Skeletal muscle tissue (tissue), 3 donors: ENCODE measurements at regions not wholly inside any gene's neighbourhood (a gene's known extent, or its start where the extent isn't known, plus 50 kb on each side); places are given as distances from the start of the nearest gene placed in this dataset.
"Not testable (repeated sequence)": the region's sequence is repeated elsewhere in the genome, so short reads cannot be mapped to it uniquely, and the experiment has no call there.

Experiments
- H3K27ac ChIP-seq: one replicate; pipeline ENCODE4 v1.7.0; 2013; ENCODE audit warnings: mild to moderate bottlenecking, low read depth, low read length, inconsistent platforms
- H3K27me3 ChIP-seq, 3 donors: one replicate each; pipeline ENCODE4 v1.7.0; 2013; ENCODE audit warnings: low read length in 3 of 3; ENCODE audit not compliant: control insufficient read depth in 3 of 3, insufficient read depth in 3 of 3
- H3K36me3 ChIP-seq, 3 donors: one replicate each; pipeline ENCODE4 v1.7.0; 2013; ENCODE audit warnings: low read length in 3 of 3; ENCODE audit not compliant: control insufficient read depth in 3 of 3, insufficient read depth in 3 of 3
- H3K4me1 ChIP-seq, 3 donors: one replicate each; pipeline ENCODE4 v1.7.0; 2013; ENCODE audit warnings: low read length in 3 of 3, mild to moderate bottlenecking in 3 of 3; ENCODE audit not compliant: control insufficient read depth in 3 of 3, insufficient read depth in 3 of 3
- H3K4me3 ChIP-seq, 3 donors: one replicate each; pipeline ENCODE4 v1.7.0; 2013; ENCODE audit warnings: low read length in 3 of 3
- H3K9ac ChIP-seq, 3 donors: one replicate each; pipeline ENCODE4 v1.7.0; 2013; ENCODE audit warnings: low read length in 3 of 3, mild to moderate bottlenecking in 3 of 3, moderate library complexity in 2 of 3, low read depth in 1 of 3
- H3K9me3 ChIP-seq, 3 donors: one replicate each; pipeline ENCODE4 v1.7.0; 2013; ENCODE audit warnings: low read length in 3 of 3; ENCODE audit not compliant: control insufficient read depth in 3 of 3
- donor health status: Osteomylitis.

DNA sequence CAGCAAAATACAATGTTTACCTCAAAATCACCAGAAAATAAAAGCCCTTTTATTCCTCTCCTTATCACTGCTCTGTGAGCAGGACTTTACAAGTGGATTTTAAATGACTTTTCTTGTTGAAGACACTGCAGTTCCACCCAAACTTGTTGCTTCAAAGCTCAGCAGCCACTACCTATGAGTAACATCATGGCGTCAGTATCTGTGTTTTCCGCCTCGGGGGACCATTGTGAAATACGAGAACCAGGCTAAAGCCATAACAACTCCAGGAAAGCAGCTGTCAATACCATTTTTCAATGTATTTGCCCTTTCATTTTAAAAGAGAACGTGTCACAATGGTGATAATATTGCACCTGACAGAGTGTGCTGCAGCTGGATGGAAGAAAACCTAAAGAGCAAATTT, 284.0 kb upstream of the RNF32 start:
- no peaks in the 10 kb centered on the region for H3K9me3 ChIP-seq
- H3K36me3 ChIP-seq = no peaks in the 10 kb centered on the region
- H3K4me3 ChIP-seq = no peak overlapping the region
- H3K9ac ChIP-seq = no peak overlapping the region
- no peaks in the 10 kb centered on the region for H3K27me3 ChIP-seq
- no peak overlapping the region for H3K27ac ChIP-seq
- no peaks in the 10 kb centered on the region for H3K4me1 ChIP-seq

DNA sequence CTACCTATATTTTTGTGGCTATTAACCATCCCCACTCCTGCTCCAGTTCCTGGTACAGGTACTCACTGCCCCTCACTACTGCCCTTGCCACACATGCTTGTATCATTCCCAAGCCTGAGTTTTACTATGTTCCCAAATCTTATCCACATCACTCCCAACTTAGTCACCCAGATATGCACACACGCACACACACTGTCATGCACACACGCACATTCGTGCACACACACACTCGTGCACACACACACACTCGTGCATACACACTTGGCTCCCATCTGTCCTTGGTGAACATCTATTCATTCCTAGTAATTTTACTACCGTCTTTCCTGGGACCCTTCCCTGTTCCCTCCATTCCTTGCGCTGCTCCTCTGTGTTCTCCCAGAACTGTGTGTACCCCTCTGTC, 287.2 kb upstream of the RNF32 start:
- Histone ChIP-seq H3K9ac (no peak overlapping the region), H3K36me3 (no peaks in the 10 kb centered on the region), H3K4me1 (no peaks in the 10 kb centered on the region), H3K27me3 (no peaks in the 10 kb centered on the region), H3K27ac (no peak overlapping the region), H3K9me3 (no peaks in the 10 kb centered on the region), H3K4me3 (no peak overlapping the region)

DNA sequence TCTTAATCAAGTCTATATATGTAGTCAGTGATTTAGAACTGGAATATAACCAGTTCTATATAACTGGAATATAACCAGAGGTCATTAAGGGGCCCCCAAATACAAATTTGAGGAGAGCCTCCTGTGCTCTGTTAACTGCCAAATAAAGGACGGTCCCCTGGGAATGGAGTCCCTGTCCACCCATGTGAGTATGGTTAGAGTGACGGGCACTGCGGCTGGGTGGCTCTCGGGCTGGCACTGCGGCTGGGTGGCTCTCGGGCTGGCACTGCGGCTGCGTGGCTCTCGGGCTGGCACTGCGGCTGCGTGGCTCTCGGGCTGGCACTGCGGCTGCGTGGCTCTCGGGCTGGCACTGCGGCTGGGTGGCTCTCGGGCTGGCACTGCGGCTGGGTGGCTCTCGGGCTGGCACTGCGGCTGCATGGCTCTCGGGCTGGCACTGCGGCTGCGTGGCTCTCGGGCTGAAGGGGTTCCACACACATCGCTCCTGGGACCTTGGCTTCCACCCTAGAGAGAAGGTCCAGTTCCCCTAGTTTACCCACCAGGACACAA, 292.8 kb upstream of the RNF32 start:
- not testable (repeated sequence) for H3K27ac ChIP-seq, H3K4me1 ChIP-seq, H3K9ac ChIP-seq, H3K27me3 ChIP-seq, H3K4me3 ChIP-seq, H3K36me3 ChIP-seq, H3K9me3 ChIP-seq

DNA sequence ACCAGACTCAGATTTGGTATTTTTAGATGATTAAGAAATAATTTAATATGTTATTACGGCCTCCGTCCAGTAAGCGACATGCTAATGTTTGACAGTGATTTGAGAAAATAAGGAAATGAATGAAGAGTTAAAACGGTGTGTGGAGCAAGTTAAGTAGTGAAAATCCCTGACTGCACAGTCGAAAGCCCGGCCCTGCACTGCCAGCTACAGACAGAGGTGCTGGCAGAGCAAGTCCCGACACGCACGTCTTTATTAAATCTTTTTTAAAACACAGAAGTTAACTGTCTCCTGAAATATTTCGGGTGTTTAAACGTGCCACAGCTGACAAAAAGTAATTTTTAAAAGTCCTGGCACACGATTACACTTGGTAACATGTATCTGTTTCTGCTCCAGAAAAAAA, 293.4 kb upstream of the RNF32 start:
- Histone ChIP-seq H3K9ac (no peak overlapping the region), H3K4me3 (no peak overlapping the region), H3K27me3 (no peaks in the 10 kb centered on the region), H3K27ac (no peak overlapping the region), H3K4me1 (no peaks in the 10 kb centered on the region), H3K9me3 (peaks cover 0 to 8% (median 5%) of the 10 kb centered on the region in 3 donors), H3K36me3 (no peaks in the 10 kb centered on the region)

DNA sequence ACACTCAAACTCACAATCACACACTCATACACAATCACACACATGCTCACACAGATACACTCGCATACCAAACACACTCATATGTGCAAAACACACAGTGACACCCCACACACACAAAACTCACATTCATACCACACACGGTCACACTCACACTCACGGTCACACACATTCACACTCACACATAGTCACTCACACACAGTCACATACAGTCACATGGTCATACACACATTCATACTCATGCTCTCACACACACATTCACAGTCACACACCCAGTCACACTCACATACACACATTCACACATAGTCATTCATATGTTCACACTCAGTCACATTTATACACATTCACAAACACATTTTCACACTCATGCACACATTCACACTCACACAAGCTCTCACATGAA, 296.0 kb upstream of the RNF32 start:
- Histone ChIP-seq H3K4me1 (no peaks in the 10 kb centered on the region), H3K9me3 (peaks cover 0 to 8% (median 5%) of the 10 kb centered on the region in 3 donors), H3K36me3 (no peaks in the 10 kb centered on the region), H3K9ac (no peak overlapping the region), H3K4me3 (no peak overlapping the region), H3K27ac (no peak overlapping the region), H3K27me3 (no peaks in the 10 kb centered on the region)

DNA sequence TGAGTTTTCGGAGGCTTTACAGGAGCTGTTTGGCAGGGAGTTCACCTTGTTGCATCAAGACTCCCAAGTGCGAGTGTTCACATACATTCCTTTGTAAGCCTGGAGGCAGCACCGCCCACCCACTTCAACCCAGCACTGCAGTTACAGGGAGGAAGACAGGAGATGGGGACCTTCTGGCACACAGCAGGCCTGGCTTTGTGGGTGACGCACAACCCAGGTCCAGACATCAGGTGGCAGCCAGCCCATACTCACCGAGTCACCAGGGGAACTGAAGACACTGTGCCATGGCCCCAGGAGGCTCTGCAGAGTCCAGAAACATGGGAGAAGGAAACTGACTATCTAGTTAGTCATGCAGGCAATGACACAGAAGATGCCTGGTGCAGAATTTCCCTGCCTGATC, 305.9 kb upstream of the RNF32 start:
- peaks cover 0 to 7% (median 5%) of the 10 kb centered on the region in 3 donors for H3K9me3 ChIP-seq
- H3K4me1 ChIP-seq = no peaks in the 10 kb centered on the region
- H3K9ac ChIP-seq = no peak overlapping the region
- H3K27ac ChIP-seq = no peak overlapping the region
- H3K27me3 ChIP-seq = no peaks in the 10 kb centered on the region
- no peaks in the 10 kb centered on the region for H3K36me3 ChIP-seq
- H3K4me3 ChIP-seq = no peak overlapping the region

GRCh38 chr7:156327916-156328315, 312.7 kb upstream of the RNF32 start:
- H3K4me3 ChIP-seq = no peak overlapping the region
- H3K36me3 ChIP-seq = no peaks in the 10 kb centered on the region
- H3K9ac ChIP-seq = no peak overlapping the region
- no peak overlapping the region for H3K27ac ChIP-seq
- peaks cover 0 to 7% (median 5%) of the 10 kb centered on the region in 3 donors for H3K9me3 ChIP-seq
- H3K27me3 ChIP-seq = no peaks in the 10 kb centered on the region
- no peaks in the 10 kb centered on the region for H3K4me1 ChIP-seq

DNA sequence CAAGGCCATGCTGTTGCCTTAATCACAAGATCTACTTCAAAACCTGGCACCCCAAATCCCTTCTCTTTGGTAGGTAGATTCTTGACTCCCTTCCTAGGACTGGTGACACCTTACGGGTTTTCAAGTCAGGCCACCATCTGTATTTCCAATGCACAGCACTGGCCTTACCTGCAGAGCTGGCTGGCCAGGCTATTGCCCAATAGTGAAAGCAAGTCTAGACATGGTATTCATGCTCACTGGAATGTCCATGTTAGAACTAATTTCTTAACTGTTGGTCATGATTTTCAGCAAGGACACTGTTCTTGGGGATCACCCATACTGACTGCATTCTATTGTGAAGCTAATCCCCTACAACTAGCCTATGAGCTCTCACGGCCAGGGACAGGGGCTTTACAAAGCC, 313.1 kb upstream of the RNF32 start:
- Histone ChIP-seq H3K27me3 (no peaks in the 10 kb centered on the region), H3K4me1 (no peaks in the 10 kb centered on the region), H3K36me3 (no peaks in the 10 kb centered on the region), H3K9me3 (peaks cover 0 to 7% (median 5%) of the 10 kb centered on the region in 3 donors), H3K9ac (no peak overlapping the region), H3K4me3 (no peak overlapping the region), H3K27ac (no peak overlapping the region)

DNA sequence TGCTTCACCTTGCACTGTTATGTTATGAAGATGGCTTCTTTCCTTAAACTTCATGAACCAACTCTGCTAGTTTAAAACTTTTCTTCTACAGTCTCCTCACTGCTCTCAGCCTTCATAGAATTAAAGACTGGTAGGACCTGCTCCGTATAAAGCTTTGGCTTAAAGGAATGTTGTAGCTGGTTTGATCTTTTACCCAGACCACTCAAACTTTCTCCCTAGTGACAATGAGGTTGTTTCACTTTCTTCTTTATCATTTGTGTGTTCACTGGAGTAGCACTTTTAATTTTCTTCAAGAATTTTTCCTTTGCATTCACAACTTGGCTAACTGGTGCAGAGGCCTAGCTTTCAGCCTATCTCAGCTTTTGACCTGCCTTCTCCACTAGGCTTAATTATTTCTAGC, 316.4 kb upstream of the RNF32 start:
- H3K27ac ChIP-seq = no peak overlapping the region
- H3K36me3 ChIP-seq = no peaks in the 10 kb centered on the region
- no peak overlapping the region for H3K9ac ChIP-seq
- H3K9me3 ChIP-seq = no peaks in the 10 kb centered on the region
- H3K27me3 ChIP-seq = peaks cover 0 to 3% (median 0%) of the 10 kb centered on the region in 3 donors
- no peak overlapping the region for H3K4me3 ChIP-seq
- H3K4me1 ChIP-seq = no peaks in the 10 kb centered on the region

GRCh38 chr7:156321430-156321829, 319.1 kb upstream of the RNF32 start:
- not testable (repeated sequence) for H3K4me3 ChIP-seq, H3K9ac ChIP-seq, H3K9me3 ChIP-seq, H3K27ac ChIP-seq, H3K27me3 ChIP-seq, H3K4me1 ChIP-seq, H3K36me3 ChIP-seq

DNA sequence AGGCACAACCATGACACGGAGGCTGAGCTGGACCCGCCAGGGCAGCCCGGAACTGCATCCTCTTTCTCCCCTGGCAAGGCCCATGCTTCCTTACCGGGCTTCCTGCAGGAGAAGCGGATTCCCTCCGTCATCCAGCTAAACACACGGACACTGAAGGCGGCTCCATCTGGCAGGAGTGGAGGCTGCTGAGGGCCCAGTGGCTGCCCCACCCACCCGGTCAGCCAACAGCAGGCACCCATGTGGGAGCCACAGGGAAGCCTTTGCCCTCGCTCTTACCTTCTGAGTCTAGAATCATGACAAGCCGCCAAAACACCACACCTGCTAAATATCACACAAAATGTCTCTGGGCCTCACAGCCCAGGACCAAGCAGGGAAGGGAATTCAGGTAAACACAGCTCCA, 321.6 kb upstream of the RNF32 start:
- H3K27me3 ChIP-seq = peaks cover 0 to 3% (median 0%) of the 10 kb centered on the region in 3 donors
- no peak overlapping the region for H3K9ac ChIP-seq
- H3K36me3 ChIP-seq = no peaks in the 10 kb centered on the region
- H3K27ac ChIP-seq = no peak overlapping the region
- peaks cover 0 to 4% (median 3%) of the 10 kb centered on the region in 3 donors for H3K9me3 ChIP-seq
- no peaks in the 10 kb centered on the region for H3K4me1 ChIP-seq
- no peak overlapping the region for H3K4me3 ChIP-seq
